ENCODE measurements at regions not wholly inside any gene's neighbourhood (a gene's known extent, or its start where the extent isn't known, plus 50 kb on each side); places are given as distances from the start of the nearest gene placed in this dataset.

DNA sequence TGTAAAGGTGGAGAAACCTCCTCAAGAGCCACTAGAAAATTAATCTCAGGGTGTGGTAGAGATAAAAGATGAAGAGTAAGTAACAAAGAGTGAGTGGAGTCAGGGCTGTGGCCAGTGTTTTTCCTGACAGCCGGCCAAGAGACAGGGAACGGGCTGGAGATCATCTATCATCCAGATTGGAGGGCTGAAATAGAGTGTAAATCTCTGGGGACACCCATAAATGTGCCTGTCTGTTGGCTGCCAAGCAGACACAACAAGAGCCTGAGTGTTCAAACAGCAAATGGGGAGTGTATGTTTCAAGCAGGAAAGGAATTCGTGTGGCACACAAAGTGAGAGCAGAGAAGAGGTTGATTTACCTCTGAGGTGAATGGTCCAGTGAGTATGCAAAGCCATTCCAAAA lies 326.4 kb upstream of the KHDRBS2 start:
- TF ChIP-seq, protein P1, sequence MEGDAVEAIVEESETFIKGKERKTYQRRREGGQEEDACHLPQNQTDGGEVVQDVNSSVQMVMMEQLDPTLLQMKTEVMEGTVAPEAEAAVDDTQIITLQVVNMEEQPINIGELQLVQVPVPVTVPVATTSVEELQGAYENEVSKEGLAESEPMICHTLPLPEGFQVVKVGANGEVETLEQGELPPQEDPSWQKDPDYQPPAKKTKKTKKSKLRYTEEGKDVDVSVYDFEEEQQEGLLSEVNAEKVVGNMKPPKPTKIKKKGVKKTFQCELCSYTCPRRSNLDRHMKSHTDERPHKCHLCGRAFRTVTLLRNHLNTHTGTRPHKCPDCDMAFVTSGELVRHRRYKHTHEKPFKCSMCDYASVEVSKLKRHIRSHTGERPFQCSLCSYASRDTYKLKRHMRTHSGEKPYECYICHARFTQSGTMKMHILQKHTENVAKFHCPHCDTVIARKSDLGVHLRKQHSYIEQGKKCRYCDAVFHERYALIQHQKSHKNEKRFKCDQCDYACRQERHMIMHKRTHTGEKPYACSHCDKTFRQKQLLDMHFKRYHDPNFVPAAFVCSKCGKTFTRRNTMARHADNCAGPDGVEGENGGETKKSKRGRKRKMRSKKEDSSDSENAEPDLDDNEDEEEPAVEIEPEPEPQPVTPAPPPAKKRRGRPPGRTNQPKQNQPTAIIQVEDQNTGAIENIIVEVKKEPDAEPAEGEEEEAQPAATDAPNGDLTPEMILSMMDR (IDR thresholded peaks at IDR 0.05; ENCODE audit: insufficient read depth, low read depth, low read length, missing control alignments) = no peak
- no peak for DNase-seq (ENCODE audit: low read depth)
- H3K4me3 ChIP-seq (ENCODE audit: low read depth, low read length) = no peak overlapping the region

- TF ChIP-seq, protein P1 (IDR thresholded peaks at IDR 0.05; ENCODE audit: insufficient read depth, low read depth, low read length, missing control alignments) = no peak
- no peak overlapping the region for H3K4me3 ChIP-seq (ENCODE audit: low read depth, low read length)
- DNase-seq (ENCODE audit: low read depth) = no peak
Observed at GRCh38 chr6:62570372-62570771, 284.3 kb upstream of the KHDRBS2 start.

- no peak overlapping the region for H3K4me3 ChIP-seq (ENCODE audit: low read depth, low read length)
- TF ChIP-seq, protein P1 (IDR thresholded peaks at IDR 0.05; ENCODE audit: insufficient read depth, low read depth, low read length, missing control alignments) = no peak
- DNase-seq (ENCODE audit: low read depth) = no peak
Observed at GRCh38 chr6:62541502-62541901, 255.5 kb upstream of the KHDRBS2 start.

- TF ChIP-seq, protein P1 (IDR thresholded peaks at IDR 0.05; ENCODE audit: insufficient read depth, low read depth, low read length, missing control alignments) = no peak
- DNase-seq (ENCODE audit: low read depth) = no peak
Observed at GRCh38 chr6:62530985-62531384, 245.0 kb upstream of the KHDRBS2 start.

GRCh38 chr6:62528894-62529526 lies 243.0 kb upstream of the KHDRBS2 start:
- TF ChIP-seq, protein P1 (IDR thresholded peaks at IDR 0.05; ENCODE audit: insufficient read depth, low read depth, low read length, missing control alignments) = no peak
- no peak overlapping the region for H3K4me3 ChIP-seq (ENCODE audit: low read depth, low read length)
- no peak for DNase-seq (ENCODE audit: low read depth)

More at GRCh38 chr6:62530985-62531384, 245.0 kb upstream of the KHDRBS2 start:
- no peak overlapping the region for H3K4me3 ChIP-seq (ENCODE audit: low read depth, low read length)

DNA sequence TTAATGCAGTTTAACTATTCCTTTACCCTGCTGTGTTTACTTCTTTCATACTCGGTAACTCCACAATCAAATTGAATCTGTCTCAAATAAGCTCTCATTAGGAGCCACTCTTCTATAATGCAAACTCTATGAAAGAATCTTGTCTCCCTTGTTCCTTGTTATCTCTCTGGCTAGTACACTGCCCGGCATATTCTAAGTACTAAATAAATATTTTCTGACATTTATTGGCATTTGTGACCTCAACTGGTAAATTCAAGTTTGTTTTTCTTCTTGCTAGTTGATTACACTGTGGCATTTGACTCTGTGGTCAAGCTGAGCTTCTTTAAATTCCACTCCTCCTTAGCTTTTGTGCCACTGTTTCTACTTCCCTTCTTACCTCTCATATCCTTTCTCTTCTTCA lies 237.6 kb upstream of the KHDRBS2 start:
- DNase-seq (ENCODE audit: low read depth) = no peak
- TF ChIP-seq, protein P1 (IDR thresholded peaks at IDR 0.05; ENCODE audit: insufficient read depth, low read depth, low read length, missing control alignments) = no peak
- H3K4me3 ChIP-seq (ENCODE audit: low read depth, low read length) = no peak overlapping the region

GRCh38 chr6:62519574-62519973 lies 233.5 kb upstream of the KHDRBS2 start:
- H3K4me3 ChIP-seq (ENCODE audit: low read depth, low read length) = no peak overlapping the region
- TF ChIP-seq, protein P1 (IDR thresholded peaks at IDR 0.05; ENCODE audit: insufficient read depth, low read depth, low read length, missing control alignments) = no peak
- no peak for DNase-seq (ENCODE audit: low read depth)
